HG03039 (cell line): ENCODE measurements at regions not wholly inside any gene's neighbourhood (a gene's known extent, or its start where the extent isn't known, plus 50 kb on each side); places are given as distances from the start of the nearest gene placed in this dataset.
"Not testable (repeated sequence)": the region's sequence is repeated elsewhere in the genome, so short reads cannot be mapped to it uniquely, and the experiment has no call there.

Experiments
- ATAC-seq: cut with Tn5 transposase; IDR thresholded peaks from one replicate; pipeline ENCODE4 v1.9.1; 2021; ENCODE audit warnings: mild to moderate bottlenecking, moderate library complexity; ENCODE audit not compliant: unreplicated experiment

DNA sequence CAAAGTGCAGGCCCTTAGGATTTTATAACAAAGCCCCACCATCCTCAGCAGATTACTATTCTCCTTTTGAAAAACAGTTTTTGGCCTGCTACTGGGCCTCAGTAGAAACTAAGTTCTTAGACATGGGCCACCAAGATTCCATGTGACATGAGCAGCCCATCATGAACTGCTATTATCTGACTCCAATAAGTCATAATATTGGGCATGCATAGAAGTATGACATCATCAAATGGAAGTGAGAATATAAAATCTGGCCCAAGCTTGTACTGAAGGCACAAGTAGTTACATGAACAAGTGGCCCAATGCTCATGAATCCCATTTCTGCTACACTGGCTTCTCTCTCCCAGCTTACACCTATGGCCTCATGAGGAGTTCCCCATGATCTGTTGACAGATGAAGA lies 404.8 kb downstream of the EPHA5 start:
- ATAC-seq = no peak

DNA sequence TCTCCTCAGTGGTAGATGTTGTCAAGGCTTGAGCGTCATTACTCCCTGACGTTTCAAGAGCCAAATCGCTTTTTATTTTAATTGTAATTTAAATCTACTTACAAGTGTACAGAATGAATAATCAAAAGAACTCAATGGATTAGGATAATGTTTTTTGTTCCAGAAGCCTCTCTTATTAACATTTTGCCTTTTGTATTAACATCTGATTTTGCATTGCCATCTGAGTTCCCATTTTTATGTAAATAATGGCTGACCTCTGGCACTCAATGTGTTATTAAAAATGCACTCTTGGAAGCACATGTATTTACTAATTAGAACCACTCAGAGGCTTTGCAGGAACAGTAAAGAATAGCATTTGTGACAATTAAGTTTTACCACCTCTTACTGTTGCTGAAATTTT lies 411.0 kb downstream of the EPHA5 start:
- no peak for ATAC-seq

DNA sequence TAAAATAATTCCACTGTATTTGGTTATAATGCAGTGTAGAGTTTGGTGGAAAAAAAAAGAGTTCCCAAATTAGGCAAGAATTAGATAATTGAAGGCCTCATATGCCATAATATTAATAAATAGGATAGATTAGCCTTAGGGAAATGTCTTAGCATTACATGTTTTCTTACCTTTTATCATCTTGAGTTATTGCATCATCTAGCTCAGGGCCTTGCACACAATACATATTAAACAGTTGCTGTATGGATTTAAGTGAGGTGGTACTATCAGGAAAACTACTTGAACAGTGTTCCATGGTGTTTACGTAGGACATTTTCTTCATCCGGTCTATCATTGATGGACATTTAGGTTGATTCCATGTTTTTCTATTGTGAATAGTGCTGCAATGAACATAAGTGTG lies 419.4 kb downstream of the EPHA5 start:
- no peak for ATAC-seq

DNA sequence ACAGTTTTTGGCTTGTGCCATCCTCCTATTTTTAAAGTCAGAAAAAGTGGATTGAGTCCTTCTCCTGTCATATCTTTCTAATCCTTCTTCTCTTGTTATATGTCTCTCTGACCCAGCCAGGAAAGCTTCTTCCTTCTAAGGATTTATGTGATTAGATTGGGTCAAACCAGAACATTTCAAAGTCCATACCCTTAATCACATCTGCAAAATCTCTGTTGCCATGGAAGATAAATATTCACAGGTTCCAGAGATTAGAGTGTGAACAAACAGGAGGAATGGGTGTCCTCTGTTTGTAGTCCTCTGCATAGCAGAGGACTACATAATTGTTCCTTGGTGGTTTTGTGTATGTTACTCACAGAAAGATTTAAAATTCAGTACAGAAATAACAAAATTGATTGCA lies 421.2 kb downstream of the EPHA5 start:
- no peak for ATAC-seq

DNA sequence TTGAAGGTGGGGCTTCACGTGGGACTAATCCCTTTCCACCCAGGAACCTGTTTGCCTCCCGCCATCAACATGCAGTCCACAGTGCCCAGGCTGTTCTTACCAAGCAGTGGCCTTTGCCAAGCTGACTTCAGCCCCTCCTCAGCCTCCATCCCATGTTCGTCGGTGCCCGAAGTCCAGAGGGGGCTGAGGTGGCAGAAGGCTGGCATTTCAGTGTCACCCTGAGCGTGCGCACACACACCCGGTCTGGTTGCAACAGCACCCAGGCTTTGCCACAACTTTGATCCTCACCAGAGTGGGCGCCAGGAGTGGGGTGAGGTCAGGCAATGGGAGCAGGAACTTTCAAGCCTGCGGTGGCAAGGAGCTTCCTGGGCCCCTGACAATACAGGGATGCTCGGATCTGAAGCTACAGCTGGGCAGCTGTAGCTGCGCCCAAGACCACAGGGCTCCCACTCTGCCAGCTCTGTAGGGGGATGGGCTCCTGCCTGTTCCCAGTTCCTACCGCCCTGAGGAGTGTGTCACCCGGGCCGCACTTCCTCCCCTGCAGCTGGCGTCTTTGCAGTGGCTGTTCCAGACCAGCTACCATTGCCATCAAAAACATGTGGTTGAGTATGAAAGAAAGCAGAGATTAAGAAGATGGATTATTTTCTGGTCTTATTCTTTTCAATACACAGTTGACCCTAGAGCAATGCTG lies 428.0 kb downstream of the EPHA5 start:
- no peak for ATAC-seq

DNA sequence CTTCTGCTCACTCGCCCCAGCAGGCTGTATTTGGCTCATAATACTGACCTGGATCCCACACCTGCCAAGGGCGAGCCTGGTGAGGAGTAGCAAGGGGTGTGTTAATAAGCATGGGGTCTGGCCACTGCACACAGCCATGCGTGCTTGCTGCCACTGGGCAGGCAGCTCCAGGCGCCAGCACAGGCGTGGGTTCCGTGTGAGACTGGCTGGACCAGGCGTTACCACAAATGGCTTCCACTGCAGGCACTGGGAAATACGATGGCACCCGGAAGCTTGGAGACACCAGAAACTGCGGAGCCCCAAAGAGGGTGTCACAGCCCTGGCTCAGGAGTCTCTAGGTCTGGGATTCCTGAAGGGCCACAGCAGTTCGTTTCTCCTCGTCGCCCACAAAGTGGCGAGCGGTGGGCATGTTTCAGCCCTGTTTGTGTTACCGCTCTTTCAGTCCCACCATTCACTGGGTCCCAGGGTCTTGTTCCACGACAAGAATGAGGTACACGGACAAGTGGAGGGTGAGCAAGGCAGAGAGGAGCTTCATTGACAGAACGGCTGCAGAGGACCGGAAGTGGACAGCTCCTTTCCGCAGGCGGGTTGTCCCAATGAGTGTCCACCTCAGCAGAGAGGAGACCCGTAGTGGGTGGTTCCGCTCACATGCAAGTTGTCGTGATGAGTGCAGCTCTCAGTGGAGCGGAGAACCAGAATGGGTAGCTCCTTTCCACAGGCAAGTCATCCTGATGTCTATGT lies 428.9 kb downstream of the EPHA5 start:
- ATAC-seq = no peak

DNA sequence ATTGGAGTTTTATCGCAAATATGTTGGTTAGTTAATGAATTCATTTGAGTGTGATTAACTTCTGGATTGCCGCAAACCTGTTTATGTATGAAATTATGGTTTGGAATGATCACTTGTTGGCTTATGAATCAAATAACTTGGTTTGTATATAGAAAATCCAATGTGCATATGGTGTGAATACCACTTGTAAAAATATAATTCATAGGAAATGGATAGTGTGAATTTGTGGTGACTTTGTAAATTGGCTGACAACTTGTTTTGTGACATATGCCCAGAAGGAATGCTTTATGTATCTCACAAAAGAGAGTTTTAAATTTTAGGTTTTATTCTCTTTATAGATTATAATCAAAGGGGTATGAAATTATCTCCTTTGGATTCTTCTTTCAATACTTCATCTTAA lies 436.2 kb downstream of the EPHA5 start:
- no peak for ATAC-seq

DNA sequence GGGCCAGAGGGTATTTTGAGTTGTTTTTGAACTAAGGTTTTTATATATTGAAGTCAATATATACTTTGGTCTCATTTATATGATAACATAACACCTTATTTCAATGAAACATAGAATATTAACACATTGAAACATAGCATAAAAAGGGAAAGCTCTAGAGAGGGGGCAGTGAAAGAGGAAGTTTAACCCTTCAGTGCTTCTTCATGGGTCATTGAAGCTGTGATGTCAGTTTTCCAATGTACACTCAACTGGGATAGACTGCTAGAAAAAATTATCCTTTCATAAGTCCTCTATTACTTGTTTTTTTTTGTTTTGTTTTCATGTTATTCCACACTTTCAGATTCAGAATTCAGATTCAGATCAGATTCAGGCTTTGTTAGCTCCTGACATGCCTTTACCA lies 442.7 kb downstream of the EPHA5 start:
- no peak for ATAC-seq

DNA sequence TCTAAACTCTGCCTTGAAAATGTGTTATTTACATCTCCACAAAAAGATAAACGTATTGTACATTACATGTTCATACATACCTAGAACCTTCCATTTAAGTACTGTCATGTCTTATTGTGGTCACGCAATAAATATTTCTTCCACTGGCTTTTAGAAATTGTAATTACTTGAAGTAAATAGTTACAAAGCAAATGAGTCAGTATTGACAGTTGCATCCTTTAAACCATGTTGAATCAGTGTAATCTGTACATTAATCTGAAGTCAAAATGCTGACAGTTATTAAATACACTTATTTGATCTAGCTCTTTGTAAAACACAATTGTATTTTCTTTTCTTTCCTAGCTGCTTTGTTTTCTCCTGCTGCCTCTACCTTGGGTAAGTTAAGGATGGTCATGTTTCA lies 446.7 kb downstream of the EPHA5 start:
- ATAC-seq = no peak

DNA sequence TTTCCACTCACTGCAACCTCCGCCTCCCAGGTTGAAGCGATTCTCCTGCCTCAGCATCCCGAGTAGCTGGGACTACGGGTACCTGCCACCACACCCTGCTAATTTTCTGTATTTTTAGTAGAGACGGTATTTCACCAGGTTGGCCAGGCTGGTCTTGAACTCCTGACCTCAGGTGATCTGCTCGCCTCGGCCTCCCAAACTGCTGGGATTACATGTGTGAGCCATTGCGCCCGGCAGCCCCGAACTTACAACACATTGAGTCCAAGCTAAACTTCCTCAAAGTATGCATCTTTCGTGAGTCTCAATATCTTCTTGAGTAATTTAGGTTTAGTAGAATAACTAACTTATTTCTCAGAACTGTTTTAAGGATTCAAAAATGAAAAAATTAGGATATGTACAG lies 447.2 kb downstream of the EPHA5 start:
- ATAC-seq = not testable (repeated sequence)

DNA sequence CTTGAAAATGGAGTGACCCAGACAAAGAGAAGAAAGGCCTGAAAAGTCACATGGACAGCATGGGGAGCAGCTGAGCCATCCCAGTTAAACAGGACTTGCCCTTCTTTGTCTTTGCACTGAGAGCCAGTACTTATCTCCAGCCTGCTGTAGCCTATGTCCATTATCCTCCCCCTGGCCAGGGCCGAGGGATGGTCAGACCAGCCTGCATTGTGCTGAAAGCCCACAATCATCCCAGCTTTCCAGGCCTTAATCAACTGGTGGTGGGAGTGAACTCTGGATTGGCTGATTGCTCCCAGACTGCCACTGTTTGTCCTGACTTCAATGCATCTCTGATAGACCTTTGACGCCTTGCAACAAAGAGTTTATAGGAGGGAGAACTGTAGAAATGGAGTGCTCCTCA lies 453.1 kb downstream of the EPHA5 start:
- no peak for ATAC-seq

DNA sequence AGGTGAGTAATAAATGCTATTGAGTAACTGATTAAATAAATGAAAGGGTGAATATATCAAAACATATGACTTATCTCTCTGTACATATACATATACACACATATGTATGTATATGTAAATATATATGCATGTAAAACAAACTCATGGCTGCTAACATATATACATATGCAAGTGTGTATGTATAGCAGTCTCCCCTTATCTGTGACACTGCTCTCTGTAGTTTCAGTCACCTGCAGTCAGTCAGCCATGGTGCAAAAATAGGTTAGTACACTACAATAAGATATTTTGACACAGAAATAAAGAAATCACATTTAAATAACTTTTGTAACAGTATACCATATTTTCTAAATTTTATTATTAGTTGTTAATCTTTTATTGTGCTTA lies 467.4 kb downstream of the EPHA5 start:
- ATAC-seq = no peak

DNA sequence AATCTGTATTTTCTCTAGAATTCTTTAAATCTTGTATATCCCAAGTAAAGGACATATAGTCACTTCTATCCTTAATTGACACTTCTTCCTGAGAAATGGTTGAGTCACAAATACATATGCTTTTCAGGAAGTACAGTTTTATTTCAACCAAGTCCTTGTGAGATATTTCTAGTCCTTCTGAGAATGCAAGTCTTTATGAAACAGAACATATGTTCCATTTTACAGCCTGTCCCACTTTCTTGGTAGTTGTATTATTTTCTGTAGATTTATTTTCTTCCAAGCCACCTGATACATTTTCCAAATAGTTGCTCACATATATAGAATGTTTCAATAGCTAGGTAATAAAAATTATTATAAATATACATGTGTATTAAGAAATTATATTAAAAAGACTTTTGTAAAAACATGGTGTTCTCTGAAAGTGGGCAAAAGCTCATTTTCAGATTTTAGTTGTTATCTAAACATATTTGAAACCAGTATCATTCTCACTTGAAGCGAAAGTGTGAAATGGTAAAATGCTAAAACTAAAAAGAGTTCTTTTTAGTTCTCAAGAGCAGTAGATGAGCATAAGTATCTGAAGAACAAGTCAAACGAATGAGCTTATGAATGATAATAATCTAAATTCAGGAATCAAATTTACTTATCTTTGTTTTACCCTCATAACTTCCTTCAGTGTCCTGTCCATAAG lies 468.0 kb downstream of the EPHA5 start:
- no peak for ATAC-seq

DNA sequence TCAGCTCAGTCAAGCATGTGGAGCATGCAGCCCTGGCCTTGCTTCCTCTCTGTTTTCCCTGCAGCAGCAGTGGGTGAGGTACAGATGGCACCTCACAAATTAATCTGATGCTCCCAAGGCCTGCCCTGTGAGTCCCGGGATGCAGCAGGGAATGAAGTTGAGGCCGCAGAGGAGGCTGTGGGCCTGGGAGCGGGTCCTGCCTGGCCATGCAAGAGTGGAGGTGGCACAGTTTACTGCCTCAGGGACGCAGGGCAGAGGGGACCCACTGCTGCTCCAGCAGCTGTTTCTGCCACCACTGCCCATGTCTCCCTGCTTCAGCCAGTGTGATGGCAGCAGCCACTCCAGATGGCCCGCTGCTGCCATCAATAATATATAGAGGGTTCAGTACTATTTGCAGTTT lies 474.6 kb downstream of the EPHA5 start:
- no peak for ATAC-seq

DNA sequence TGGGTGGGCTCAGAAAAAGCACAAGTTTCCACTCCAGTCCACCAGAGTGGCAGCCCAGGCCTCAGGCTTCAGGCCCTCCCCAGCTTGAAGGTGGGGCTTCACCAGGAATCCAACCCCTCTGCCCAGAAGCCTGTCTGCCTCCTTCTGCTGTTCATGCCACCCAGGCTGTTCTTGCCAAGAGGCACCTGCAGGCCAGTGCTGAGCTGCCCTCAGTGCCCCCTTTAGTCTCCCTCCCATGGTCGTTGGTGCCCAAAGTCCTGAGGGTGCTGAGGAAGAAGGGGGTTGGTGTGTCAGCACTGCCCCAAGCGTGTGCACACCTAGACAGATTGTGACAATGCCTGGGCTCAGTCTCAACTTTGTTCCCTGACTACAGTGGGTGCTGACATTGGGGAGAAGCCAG lies 475.3 kb downstream of the EPHA5 start:
- no peak for ATAC-seq

DNA sequence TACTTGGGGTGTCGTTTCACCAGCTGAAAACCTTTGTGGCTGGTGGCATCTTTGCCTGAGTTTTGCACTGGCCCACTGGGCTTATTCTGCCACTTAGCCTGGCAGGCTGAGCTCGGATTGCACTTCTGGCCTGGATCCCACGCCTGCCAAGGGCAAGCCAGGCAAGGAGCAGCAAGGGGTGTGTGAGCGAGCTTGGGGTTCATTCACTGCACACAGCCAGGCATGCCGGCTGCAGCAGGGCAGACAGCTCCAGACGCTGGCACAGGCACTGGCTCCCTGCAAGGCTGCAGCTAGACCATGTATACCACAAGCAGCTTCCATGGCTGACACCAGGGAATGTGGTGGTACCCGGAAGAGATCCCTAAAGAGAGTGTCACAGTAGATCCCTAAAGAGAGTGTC lies 476.3 kb downstream of the EPHA5 start:
- ATAC-seq = no peak

DNA sequence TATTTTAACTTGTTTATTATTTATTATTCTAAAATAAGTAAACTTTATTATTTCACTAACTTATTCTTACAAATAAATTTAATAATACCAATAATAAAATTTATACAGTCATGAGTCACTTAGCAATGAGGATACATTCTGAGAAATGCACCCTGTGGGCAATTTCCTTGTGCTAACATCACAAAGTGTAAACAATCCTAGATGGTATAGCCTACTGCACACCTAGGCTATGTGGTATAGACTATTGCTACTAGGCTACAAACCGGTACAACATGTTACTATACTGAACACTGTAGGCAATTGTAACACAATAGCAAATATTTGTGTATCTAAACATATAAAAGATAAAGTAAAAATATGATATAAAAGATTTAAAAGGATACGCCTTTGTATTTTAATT lies 479.5 kb downstream of the EPHA5 start:
- ATAC-seq = no peak

DNA sequence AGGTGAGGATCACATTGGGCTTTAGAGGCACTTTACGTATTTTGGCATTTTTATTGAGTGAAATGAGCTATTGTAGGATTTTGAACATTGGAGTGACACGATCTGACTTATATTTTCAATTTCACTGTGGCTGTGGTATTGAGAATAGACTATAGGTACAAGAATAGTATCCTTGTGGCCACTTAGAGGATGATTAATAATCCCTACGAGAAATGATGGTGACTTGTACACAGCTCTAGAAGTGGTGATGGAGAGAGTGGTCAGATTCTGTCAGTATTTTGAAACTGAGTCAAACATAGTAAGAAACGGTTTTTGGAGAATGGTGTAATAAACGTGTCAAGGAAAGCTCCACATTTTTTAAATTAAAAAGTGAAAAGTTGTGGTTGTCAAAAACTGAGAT lies 494.7 kb downstream of the EPHA5 start:
- ATAC-seq = no peak

DNA sequence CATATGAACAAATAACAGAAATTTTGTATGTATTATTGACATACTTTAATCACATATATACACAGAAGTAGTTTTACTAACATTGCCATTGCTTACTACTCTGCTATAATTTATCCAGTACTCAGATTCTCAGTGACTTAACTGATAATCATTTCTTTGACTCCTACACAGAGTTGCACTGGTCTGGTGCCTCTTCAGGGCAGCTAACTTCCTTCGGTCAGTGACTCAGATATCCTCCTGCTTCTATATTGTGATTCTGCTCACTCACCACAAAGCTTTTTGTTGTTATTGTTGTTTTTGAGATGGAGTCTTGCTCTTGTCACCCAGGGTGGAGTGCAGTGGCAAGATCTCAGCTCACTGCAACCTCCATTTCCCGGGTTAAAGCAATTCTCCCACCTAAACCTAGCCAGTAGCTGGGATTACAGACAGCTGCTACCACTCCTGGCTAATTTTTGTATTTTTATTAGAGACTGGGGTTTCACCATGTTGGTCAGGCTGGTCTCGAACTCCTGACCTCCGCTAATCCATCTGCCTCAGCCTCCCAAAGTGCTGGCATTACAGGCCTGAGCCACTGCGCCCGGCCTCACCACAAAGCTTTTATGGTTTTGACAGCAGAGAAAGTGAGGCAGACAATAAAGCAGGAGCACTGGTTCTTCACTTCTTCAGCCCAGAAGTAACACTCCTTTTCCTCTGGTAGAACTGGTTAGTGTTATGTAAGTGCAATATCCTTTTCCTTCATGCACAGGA lies 499.3 kb downstream of the EPHA5 start:
- ATAC-seq = no peak

DNA sequence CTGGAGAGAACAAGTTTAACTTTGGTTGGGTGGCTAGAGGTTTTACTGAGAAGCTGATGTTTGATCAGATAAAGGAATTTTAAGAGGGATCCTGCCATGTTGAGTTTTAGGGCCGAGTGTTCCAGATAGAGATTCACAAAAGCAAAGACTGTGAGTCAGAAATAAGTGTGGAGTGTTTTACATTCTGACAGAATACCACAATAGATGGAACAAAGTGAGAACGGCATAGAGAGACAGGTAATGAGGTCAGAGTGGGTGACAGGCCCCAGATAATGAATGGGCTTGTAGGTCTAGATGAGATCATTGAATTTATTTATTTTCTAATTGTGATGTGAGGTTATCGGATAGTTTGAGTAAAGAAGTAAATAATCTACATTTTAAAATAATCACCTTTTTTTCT lies 502.6 kb downstream of the EPHA5 start:
- no peak for ATAC-seq

DNA sequence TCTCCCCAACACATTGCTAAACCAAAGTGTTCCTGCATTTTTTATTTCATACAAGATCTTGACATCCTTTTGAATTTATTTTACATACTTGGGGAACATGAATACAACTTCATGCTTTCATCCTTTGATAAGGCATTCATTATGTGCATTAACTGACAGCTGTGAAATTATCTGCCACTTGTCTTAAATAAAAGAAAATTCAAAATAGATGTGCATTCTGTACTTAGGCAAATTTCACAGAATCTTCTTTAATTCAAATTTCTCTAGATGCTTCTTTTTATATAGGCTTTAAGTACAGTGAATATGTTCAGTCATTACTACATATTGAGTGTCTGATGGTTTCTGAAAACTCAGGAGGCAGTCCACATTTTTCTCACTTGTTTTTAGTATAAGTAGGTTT lies 518.1 kb downstream of the EPHA5 start:
- no peak for ATAC-seq

DNA sequence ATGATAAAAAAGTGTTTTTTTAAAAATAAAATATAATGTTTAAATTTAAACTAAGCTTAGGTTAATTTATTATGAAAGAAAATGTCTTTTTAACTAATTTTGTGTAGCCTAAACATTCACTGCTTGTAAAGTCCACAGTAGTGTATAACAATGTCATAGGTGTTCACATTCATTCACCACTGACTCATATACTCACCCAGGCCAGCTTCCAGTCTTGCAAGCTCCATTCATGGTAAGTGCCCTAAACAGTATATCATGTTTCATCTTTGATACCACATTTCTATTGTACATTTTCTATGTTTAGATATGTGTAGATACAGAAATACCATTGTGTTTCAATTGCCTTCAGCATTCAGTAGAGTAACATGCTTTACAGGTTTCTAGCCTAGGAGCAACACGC lies 530.3 kb downstream of the EPHA5 start:
- no peak for ATAC-seq
